Hepatocyte (in vitro differentiated cells): ENCODE measurements at regions not wholly inside any gene's neighbourhood (a gene's known extent, or its start where the extent isn't known, plus 50 kb on each side); places are given as distances from the start of the nearest gene placed in this dataset.

Experiments
- DNase-seq: peaks from one replicate; pipeline ENCODE4 v3.0.0-alpha.2; 2016; ENCODE audit warnings: low spot score
- H2AFZ ChIP-seq: fragments of 200-600 bp; sonication (generic); 2 replicates; pipeline ENCODE4 v1.6.0; 2016; ENCODE audit warnings: antibody characterized with exemption, mild to moderate bottlenecking
- H3K27ac ChIP-seq: fragments of 200-600 bp; sonication (generic); 2 replicates; pipeline ENCODE4 v1.5.1; 2016; ENCODE audit warnings: mild to moderate bottlenecking
- H3K27me3 ChIP-seq: fragments of 200-600 bp; sonication (generic); 2 replicates; pipeline ENCODE4 v1.6.1; 2016
- H3K36me3 ChIP-seq: fragments of 200-600 bp; sonication (generic); replicated peaks from 2 replicates; pipeline ENCODE4 v1.5.1; 2016; ENCODE audit warnings: low read depth; ENCODE audit not compliant: insufficient read depth
- H3K4me1 ChIP-seq: fragments of 200-600 bp; sonication (generic); 2 replicates; pipeline ENCODE4 v1.5.1; 2016; ENCODE audit warnings: mild to moderate bottlenecking, moderate library complexity; ENCODE audit not compliant: insufficient read depth
- H3K4me2 ChIP-seq: fragments of 200-600 bp; sonication (generic); 2 replicates; pipeline ENCODE4 v1.6.0; 2016
- H3K4me3 ChIP-seq: fragments of 200-600 bp; sonication (generic); 2 replicates; pipeline ENCODE4 v1.5.1; 2016; ENCODE audit warnings: mild to moderate bottlenecking
- H3K79me2 ChIP-seq: fragments of 200-600 bp; sonication (generic); 2 replicates; pipeline ENCODE4 v1.6.0; 2017; ENCODE audit warnings: mild to moderate bottlenecking
- H3K9me2 ChIP-seq: fragments of 200-600 bp; sonication (generic); replicated peaks from 2 replicates; pipeline ENCODE4 v1.6.0; 2017; ENCODE audit warnings: mild to moderate bottlenecking; ENCODE audit not compliant: insufficient read depth
- H3K9me3 ChIP-seq: fragments of 200-600 bp; sonication (generic); 2 replicates; pipeline ENCODE4 v1.5.1; 2016; ENCODE audit warnings: low read depth, mild to moderate bottlenecking
- H4K20me1 ChIP-seq: fragments of 200-600 bp; sonication (generic); 2 replicates; pipeline ENCODE4 v1.6.0; 2016; ENCODE audit warnings: mild to moderate bottlenecking; ENCODE audit not compliant: insufficient read depth, poor library complexity, severe bottlenecking
- CTCF ChIP-seq: fragments of 200-600 bp; sonication (generic); IDR thresholded peaks from 2 replicates; pipeline ENCODE4 v1.5.1; 2016; ENCODE audit warnings: antibody characterized with exemption, mild to moderate bottlenecking; ENCODE audit not compliant: poor library complexity
- EZH2 ChIP-seq: fragments of 200-600 bp; sonication (generic); IDR thresholded peaks from 2 replicates; pipeline ENCODE4 v1.6.1; 2016; ENCODE audit warnings: antibody characterized with exemption, mild to moderate bottlenecking, borderline replicate concordance
- EZH2phosphoT487 ChIP-seq: fragments of 200-600 bp; sonication (generic); IDR thresholded peaks from one replicate; pipeline ENCODE4 v1.6.1; 2018; ENCODE audit warnings: antibody characterized with exemption, mild to moderate bottlenecking, low read depth, moderate library complexity; ENCODE audit not compliant: unreplicated experiment, severe bottlenecking
- WGBS: methylation state at CpG from one replicate; pipeline ENCODE4 v1.1.6; 2016; ENCODE audit warnings: low lambda C conversion rate; ENCODE audit errors: missing lambda C conversion rate; 5-methylcytosine and 5-hydroxymethylcytosine counted together

- WGBS = 38% methylated on average over 14 of the region's 14 CpGs
- Histone ChIP-seq H4K20me1 (no peaks in the 10 kb centered on the region), H3K27me3 (no peaks in the 10 kb centered on the region), H3K36me3 (no peaks in the 10 kb centered on the region), H3K79me2 (no peaks in the 10 kb centered on the region), H3K4me1 (peaks cover 27% of the 10 kb centered on the region), H3K4me2 (peak overlapping the region; percentile 45), H3K9me2 (no peaks in the 10 kb centered on the region), H3K9me3 (no peaks in the 10 kb centered on the region), H3K4me3 (no peak overlapping the region), H2AFZ (no peak overlapping the region), H3K27ac (peak overlapping the region; percentile 58)
- TF ChIP-seq CTCF (no peak), EZH2 (no peak), EZH2phosphoT487 (no peak)
- DNase-seq = peak; percentile 70
Observed at GRCh38 chr13:79782541-79783205, 301.7 kb downstream of the NDFIP2 start.

GRCh38 chr13:79781829-79782540, 301.0 kb downstream of the NDFIP2 start:
- Histone ChIP-seq H3K9me2 (no peaks in the 10 kb centered on the region), H3K27ac (peak overlapping the region; percentile 58), H3K27me3 (no peaks in the 10 kb centered on the region), H3K4me1 (peaks cover 32% of the 10 kb centered on the region), H3K36me3 (no peaks in the 10 kb centered on the region), H3K9me3 (no peaks in the 10 kb centered on the region), H3K4me2 (peak overlapping the region; percentile 45), H3K4me3 (no peak overlapping the region), H2AFZ (no peak overlapping the region), H4K20me1 (no peaks in the 10 kb centered on the region), H3K79me2 (no peaks in the 10 kb centered on the region)
- DNase-seq = no peak
- TF ChIP-seq EZH2 = no peak
- no peak for TF ChIP-seq CTCF
- no peak for TF ChIP-seq EZH2phosphoT487
- WGBS = 70% methylated on average over 5 of the region's 5 CpGs

- peak overlapping the region; percentile 22 for H3K4me2 ChIP-seq
- no peaks in the 10 kb centered on the region for H3K79me2 ChIP-seq
- H3K9me3 ChIP-seq = no peaks in the 10 kb centered on the region
- H4K20me1 ChIP-seq = no peaks in the 10 kb centered on the region
- 62% methylated on average over 3 of the region's 3 CpGs for WGBS
- no peak overlapping the region for H2AFZ ChIP-seq
- TF ChIP-seq CTCF (no peak), EZH2phosphoT487 (no peak), EZH2 (no peak)
- peaks cover 42% of the 10 kb centered on the region for H3K4me1 ChIP-seq
- H3K27me3 ChIP-seq = no peaks in the 10 kb centered on the region
- DNase-seq = no peak
- no peak overlapping the region for H3K4me3 ChIP-seq
- H3K9me2 ChIP-seq = no peaks in the 10 kb centered on the region
- peak overlapping the region; percentile 20 for H3K27ac ChIP-seq
- H3K36me3 ChIP-seq = no peaks in the 10 kb centered on the region
Observed at GRCh38 chr13:79780240-79780639, 299.3 kb downstream of the NDFIP2 start.
